HepG2 (cell line): ENCODE measurements at regions not wholly inside any gene's neighbourhood (a gene's known extent, or its start where the extent isn't known, plus 50 kb on each side); places are given as distances from the start of the nearest gene placed in this dataset.

Experiments
- ATAC-seq: fragments of 200-7000 bp; cut with Tn5 transposase; 3 replicates; pipeline ENCODE4 v1.9.1; 2020; ENCODE audit warnings: mild to moderate bottlenecking, moderate library complexity
- BruUV-seq: library from RNA; stranded (reverse); fragments of 400-500 nt; replicated peaks from 2 replicates; lab custom pipeline; 2021; lab: Mats Ljungman, UMichigan
- CTCF ChIA-PET: fragments of 300-600 bp; formaldehyde crosslinking; extraction: SDS; loops from one replicate; lab custom pipeline; 2021; ENCODE audit warnings: low total read pairs, inconsistent platforms, low intra/inter-chr PET ratio; lab: Yijun Ruan, JAX
- POLR2A ChIA-PET: fragments of 350-600 bp; sonication (Branson Sonifier 250); formaldehyde crosslinking; loops from one replicate; lab custom pipeline; 2020; ENCODE audit warnings: antibody characterized with exemption, inconsistent platforms; lab: Yijun Ruan, JAX
- DNase-seq: peaks from one replicate; pipeline ENCODE4 v3.0.0-alpha.2; 2015; ENCODE audit warnings: low spot score
- FAIRE-seq: peaks from 3 replicates; lab custom pipeline; 2011; peaks lifted over from hg19 to GRCh38; lab: Jason Lieb, UNC
- H2AFZ ChIP-seq: one replicate; pipeline ENCODE4 v1.6.1; 2011; ENCODE audit warnings: low read length, inconsistent platforms
- H3K27ac ChIP-seq: fragments of 300-600 bp; 3 replicates; pipeline ENCODE4 v1.8.0; 2011; ENCODE audit warnings: mixed run types, mild to moderate bottlenecking, mixed read lengths, low read length, inconsistent platforms; ENCODE audit not compliant: insufficient read depth; ENCODE audit errors: extremely low read length
- H3K27me3 ChIP-seq, 2 experiments: fragments of 200-600 bp in 1 of 2; 2 replicates in 1 of 2; 3 replicates in 1 of 2; pipeline versions ENCODE4 v1.6.0 to v1.8.0; 2011; ENCODE audit warnings: low read length in 2 of 2, mild to moderate bottlenecking in 2 of 2, moderate library complexity in 2 of 2, inconsistent platforms in 1 of 2; ENCODE audit not compliant: insufficient read depth in 2 of 2, control insufficient read depth in 1 of 2
- H3K36me3 ChIP-seq, 2 experiments: fragments of 200-600 bp in 1 of 2; replicated peaks in 1 of 2; 2 replicates in 1 of 2; 3 replicates in 1 of 2; pipeline versions ENCODE4 v1.5.1 to v1.8.0; 2011; ENCODE audit warnings: low read length in 2 of 2, inconsistent platforms in 1 of 2; ENCODE audit not compliant: insufficient read depth in 2 of 2, control insufficient read depth in 1 of 2
- H3K4me1 ChIP-seq: 2 replicates; pipeline ENCODE4 v1.5.1; 2012; ENCODE audit warnings: low read length, inconsistent platforms; ENCODE audit not compliant: insufficient read depth
- H3K4me2 ChIP-seq: 2 replicates; pipeline ENCODE4 v1.6.0; 2011; ENCODE audit warnings: low read depth, low read length, inconsistent platforms
- H3K4me3 ChIP-seq, 3 experiments: fragments of 200-600 bp in 1 of 3; sonication (generic), shearing (Covaris generic) in 1 of 3; replicated peaks in 1 of 3; 2 replicates each; pipeline ENCODE4 v1.5.1; 2011 to 2016; ENCODE audit warnings: low read length in 3 of 3, inconsistent platforms in 2 of 3, low read depth in 2 of 3, mild to moderate bottlenecking in 2 of 3, control low read depth in 1 of 3, mixed read lengths in 1 of 3; ENCODE audit not compliant: insufficient read depth in 1 of 3
- H3K79me2 ChIP-seq: one replicate; pipeline ENCODE4 v1.6.1; 2011; ENCODE audit warnings: low read length, inconsistent platforms; ENCODE audit not compliant: insufficient read depth
- H3K9ac ChIP-seq: 2 replicates; pipeline ENCODE4 v1.6.0; 2011; ENCODE audit warnings: mild to moderate bottlenecking, low read depth, low read length, inconsistent platforms; ENCODE audit not compliant: insufficient read depth
- H3K9me3 ChIP-seq: 2 replicates; pipeline ENCODE4 v1.5.1; 2012; ENCODE audit warnings: mild to moderate bottlenecking, low read length
- H4K20me1 ChIP-seq: 2 replicates; pipeline ENCODE4 v1.6.0; 2011; ENCODE audit warnings: inconsistent platforms, mild to moderate bottlenecking, low read length, moderate library complexity; ENCODE audit not compliant: insufficient read depth
- ARNT ChIP-seq: fragments of 450-650 bp; IDR thresholded peaks from 2 replicates; pipeline ENCODE4 v1.6.1; 2017
- GLI4 ChIP-seq: sonication (generic); formaldehyde crosslinking; IDR thresholded peaks from 2 replicates; pipeline ENCODE4 v1.5.1; 2020; ENCODE audit warnings: missing genetic modification reagents, mild to moderate bottlenecking, moderate library complexity, borderline replicate concordance
- NKX3-1 ChIP-seq: sonication (generic); formaldehyde crosslinking; IDR thresholded peaks from 2 replicates; pipeline ENCODE4 v1.5.0; 2020; ENCODE audit warnings: missing genetic modification reagents
- RARA ChIP-seq: IDR thresholded peaks from 2 replicates; pipeline ENCODE4 v1.6.1; 2016; ENCODE audit warnings: missing genetic modification reagents, missing compliant biosample characterization
- SATB2 ChIP-seq: sonication (generic); formaldehyde crosslinking; IDR thresholded peaks from 2 replicates; pipeline ENCODE4 v1.5.0; 2020; ENCODE audit warnings: missing genetic modification reagents
- STAG1 ChIP-seq: sonication (generic); formaldehyde crosslinking; IDR thresholded peaks from 2 replicates; pipeline ENCODE4 v1.4.0; 2020; ENCODE audit warnings: missing genetic modification reagents
- TRIM24 ChIP-seq: sonication (generic); formaldehyde crosslinking; IDR thresholded peaks from 2 replicates; pipeline ENCODE4 v1.8.0; 2022; ENCODE audit warnings: mild to moderate bottlenecking, missing genetic modification reagents
- ZBTB8A ChIP-seq: sonication (generic); formaldehyde crosslinking; IDR thresholded peaks from 2 replicates; pipeline ENCODE4 v1.4.0; 2020; ENCODE audit warnings: mild to moderate bottlenecking, low read depth, missing genetic modification reagents, borderline replicate concordance
- ZC3H4 ChIP-seq: sonication (generic); formaldehyde crosslinking; IDR thresholded peaks from 2 replicates; pipeline ENCODE4 v1.4.0; 2020; ENCODE audit warnings: missing genetic modification reagents, borderline replicate concordance
- ZNF136 ChIP-seq: sonication (generic); formaldehyde crosslinking; IDR thresholded peaks from 2 replicates; pipeline ENCODE4 v1.8.1; 2022; ENCODE audit warnings: low read depth, mild to moderate bottlenecking, moderate library complexity, missing genetic modification reagents
- ZNF446 ChIP-seq: sonication (generic); formaldehyde crosslinking; IDR thresholded peaks from 2 replicates; pipeline ENCODE4 v1.5.0; 2020; ENCODE audit warnings: mild to moderate bottlenecking, missing genetic modification reagents
- ZNF468 ChIP-seq: sonication (generic); formaldehyde crosslinking; IDR thresholded peaks from 2 replicates; pipeline ENCODE4 v1.8.0; 2022; ENCODE audit warnings: mild to moderate bottlenecking, moderate library complexity, missing genetic modification reagents
- ZNF674 ChIP-seq: sonication (generic); formaldehyde crosslinking; IDR thresholded peaks from 2 replicates; pipeline ENCODE4 v1.5.0; 2020; ENCODE audit warnings: low read depth, mild to moderate bottlenecking, missing genetic modification reagents
- WGBS: methylation state at CpG from one replicate; pipeline ENCODE4 v1.1.6; 2017; ENCODE audit warnings: low lambda C conversion rate; 5-methylcytosine and 5-hydroxymethylcytosine counted together
- in situ Hi-C: cut with HindIII; loops from 2 replicates; pipeline ENCODE4 v1.10.0; 2017; ENCODE audit warnings: low pct_unique_long_range_greater_than_20kb; ENCODE audit not compliant: extremely low pct_ligation_motif_present
- intact Hi-C: fragments of 100-400 bp; cut with micrococcal nuclease; formaldehyde crosslinking; loops from one replicate; pipeline ENCODE4 v1.10.0; 2022; ENCODE audit not compliant: unreplicated experiment

- intact Hi-C loops, result no loop called here
- no peak overlapping the region for H3K4me2 ChIP-seq
- H2AFZ ChIP-seq, result no peak overlapping the region
- H3K9ac ChIP-seq, result no peak overlapping the region
- in situ Hi-C loops, result loop anchor here (10.0 kb wide), 2 partner anchors 205 to 315 kb away; no protein-coding TSS in a partner anchor
- FAIRE-seq, result no peak
- ChIA-PET POLR2A (no interaction called here), CTCF (no interaction called here)
- no peaks in the 10 kb centered on the region for H3K36me3 ChIP-seq
- no peaks in the 10 kb centered on the region for H3K79me2 ChIP-seq
- no peak for DNase-seq
- H4K20me1 ChIP-seq, result no peaks in the 10 kb centered on the region
- BruUV-seq, result no TSS peak
- H3K4me1 ChIP-seq, result no peaks in the 10 kb centered on the region
- ATAC-seq, result no peak
- TF ChIP-seq ARNT (no peak), RARA (CRISPR knock-in tag) (no peak), TRIM24 (CRISPR knock-in tag) (no peak)
- TF ChIP-seq, all 625 proteins: peak for 0
- Histone ChIP-seq H3K27me3 (no peaks in the 10 kb centered on the region; a peak in 1 of 5 replicates), H3K27ac (no peak overlapping the region), H3K4me3 (no peak overlapping the region), H3K9me3 (no peaks in the 10 kb centered on the region)
- 42% methylated on average over 4 of the region's 4 CpGs for WGBS
These were observed 60.6 kb upstream of the ANK3 start for GRCh38 chr10:60450291-60450690.

GRCh38 chr10:60448246-60448645, 58.6 kb upstream of the ANK3 start:
- Histone ChIP-seq H3K27ac (no peak overlapping the region), H3K36me3 (no peaks in the 10 kb centered on the region), H3K4me3 (no peak overlapping the region), H3K79me2 (no peaks in the 10 kb centered on the region), H3K27me3 (no peaks in the 10 kb centered on the region; a peak in 1 of 5 replicates), H4K20me1 (no peaks in the 10 kb centered on the region), H3K4me1 (no peaks in the 10 kb centered on the region), H3K4me2 (no peak overlapping the region), H3K9me3 (no peaks in the 10 kb centered on the region), H2AFZ (no peak overlapping the region), H3K9ac (no peak overlapping the region)
- DNase-seq (no peak), ATAC-seq (no peak), FAIRE-seq (no peak)
- CTCF ChIA-PET, result no interaction called here
- 48% methylated on average over 3 of the region's 3 CpGs for WGBS
- in situ Hi-C loops (no loop called here), intact Hi-C loops (no loop called here)
- no TSS peak for BruUV-seq
- TF ChIP-seq ZBTB8A (CRISPR knock-in tag) (no peak), ZC3H4 (CRISPR knock-in tag) (no peak), ZNF446 (CRISPR knock-in tag) (no peak), NKX3-1 (CRISPR knock-in tag) (no peak), ZNF468 (no peak), GLI4 (no peak), ZNF136 (CRISPR knock-in tag) (no peak), STAG1 (no peak), ZNF674 (CRISPR knock-in tag) (no peak), SATB2 (no peak)
- TF ChIP-seq, all 625 proteins: peak for 0
- POLR2A ChIA-PET, result no interaction called here
